ENCODE measurements at regions not wholly inside any gene's neighbourhood (a gene's known extent, or its start where the extent isn't known, plus 50 kb on each side); places are given as distances from the start of the nearest gene placed in this dataset.

DNA sequence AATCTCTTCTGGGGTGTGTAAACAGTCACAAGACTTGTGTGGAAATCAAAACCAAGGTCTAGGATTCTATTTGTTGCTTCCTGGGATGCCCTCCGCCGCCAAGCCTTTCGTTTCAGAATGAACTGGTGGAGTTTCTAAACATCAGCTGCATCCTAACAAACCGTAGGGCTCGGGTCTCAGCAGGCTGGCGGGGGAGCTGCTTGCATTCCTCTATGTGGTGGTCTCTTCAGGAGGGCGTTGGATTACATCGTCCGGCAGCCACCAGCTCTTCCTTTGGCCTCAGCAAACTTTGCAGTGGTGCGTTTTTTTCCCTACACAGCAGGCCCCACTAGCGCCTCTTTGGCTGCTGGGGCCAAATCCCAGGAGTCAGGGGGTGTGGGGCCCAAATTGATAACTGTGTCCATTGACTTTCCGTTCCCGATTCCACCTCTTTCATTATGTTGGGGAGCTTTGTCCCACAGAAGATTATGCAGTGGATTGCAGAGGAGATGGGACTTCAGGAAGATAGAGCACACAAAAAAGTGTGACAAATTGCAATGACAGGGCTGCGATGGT lies 390.0 kb upstream of the NR2F2 start:
- H3K27me3 Mint-ChIP-seq (ENCODE audit: low read depth) = peaks cover 7% of the 10 kb centered on the region; the same call in 1 of the 2 replicates
- ATAC-seq (peak; percentile 82), DNase-seq (ENCODE audit: low spot score) (peak; percentile 28)
- peaks cover 13% of the 10 kb centered on the region for H3K9me3 Mint-ChIP-seq
- ChIA-PET CTCF (no interaction called here), POLR2A (no interaction called here)
- TF ChIP-seq HMGA2 (CRISPR knock-in tag; IDR thresholded peaks at IDR 0.05) (no peak), NFYB (CRISPR knock-in tag; conservative IDR thresholded peaks at IDR 0.05; ENCODE audit: low read depth) (no peak), SP1 (CRISPR knock-in tag; conservative IDR thresholded peaks at IDR 0.05) (no peak), CREM (CRISPR knock-in tag; IDR thresholded peaks at IDR 0.05) (no peak), JUN (CRISPR knock-in tag; IDR thresholded peaks at IDR 0.05) (no peak), FOXK1 (CRISPR knock-in tag; IDR thresholded peaks at IDR 0.05) (no peak), MYBL2 (CRISPR knock-in tag; IDR thresholded peaks at IDR 0.05) (no peak), ATF1 (CRISPR knock-in tag; IDR thresholded peaks at IDR 0.05) (no peak), FOXP1 (CRISPR knock-in tag; IDR thresholded peaks at IDR 0.05; ENCODE audit: borderline replicate concordance) (no peak), MXD4 (CRISPR knock-in tag; IDR thresholded peaks at IDR 0.05; ENCODE audit: borderline replicate concordance) (no peak)
- TF ChIP-seq, protein P1, sequence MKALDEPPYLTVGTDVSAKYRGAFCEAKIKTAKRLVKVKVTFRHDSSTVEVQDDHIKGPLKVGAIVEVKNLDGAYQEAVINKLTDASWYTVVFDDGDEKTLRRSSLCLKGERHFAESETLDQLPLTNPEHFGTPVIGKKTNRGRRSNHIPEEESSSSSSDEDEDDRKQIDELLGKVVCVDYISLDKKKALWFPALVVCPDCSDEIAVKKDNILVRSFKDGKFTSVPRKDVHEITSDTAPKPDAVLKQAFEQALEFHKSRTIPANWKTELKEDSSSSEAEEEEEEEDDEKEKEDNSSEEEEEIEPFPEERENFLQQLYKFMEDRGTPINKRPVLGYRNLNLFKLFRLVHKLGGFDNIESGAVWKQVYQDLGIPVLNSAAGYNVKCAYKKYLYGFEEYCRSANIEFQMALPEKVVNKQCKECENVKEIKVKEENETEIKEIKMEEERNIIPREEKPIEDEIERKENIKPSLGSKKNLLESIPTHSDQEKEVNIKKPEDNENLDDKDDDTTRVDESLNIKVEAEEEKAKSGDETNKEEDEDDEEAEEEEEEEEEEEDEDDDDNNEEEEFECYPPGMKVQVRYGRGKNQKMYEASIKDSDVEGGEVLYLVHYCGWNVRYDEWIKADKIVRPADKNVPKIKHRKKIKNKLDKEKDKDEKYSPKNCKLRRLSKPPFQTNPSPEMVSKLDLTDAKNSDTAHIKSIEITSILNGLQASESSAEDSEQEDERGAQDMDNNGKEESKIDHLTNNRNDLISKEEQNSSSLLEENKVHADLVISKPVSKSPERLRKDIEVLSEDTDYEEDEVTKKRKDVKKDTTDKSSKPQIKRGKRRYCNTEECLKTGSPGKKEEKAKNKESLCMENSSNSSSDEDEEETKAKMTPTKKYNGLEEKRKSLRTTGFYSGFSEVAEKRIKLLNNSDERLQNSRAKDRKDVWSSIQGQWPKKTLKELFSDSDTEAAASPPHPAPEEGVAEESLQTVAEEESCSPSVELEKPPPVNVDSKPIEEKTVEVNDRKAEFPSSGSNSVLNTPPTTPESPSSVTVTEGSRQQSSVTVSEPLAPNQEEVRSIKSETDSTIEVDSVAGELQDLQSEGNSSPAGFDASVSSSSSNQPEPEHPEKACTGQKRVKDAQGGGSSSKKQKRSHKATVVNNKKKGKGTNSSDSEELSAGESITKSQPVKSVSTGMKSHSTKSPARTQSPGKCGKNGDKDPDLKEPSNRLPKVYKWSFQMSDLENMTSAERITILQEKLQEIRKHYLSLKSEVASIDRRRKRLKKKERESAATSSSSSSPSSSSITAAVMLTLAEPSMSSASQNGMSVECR (CRISPR knock-in tag; IDR thresholded peaks at IDR 0.05; ENCODE audit: borderline replicate concordance) = no peak
- TF ChIP-seq, protein P2, sequence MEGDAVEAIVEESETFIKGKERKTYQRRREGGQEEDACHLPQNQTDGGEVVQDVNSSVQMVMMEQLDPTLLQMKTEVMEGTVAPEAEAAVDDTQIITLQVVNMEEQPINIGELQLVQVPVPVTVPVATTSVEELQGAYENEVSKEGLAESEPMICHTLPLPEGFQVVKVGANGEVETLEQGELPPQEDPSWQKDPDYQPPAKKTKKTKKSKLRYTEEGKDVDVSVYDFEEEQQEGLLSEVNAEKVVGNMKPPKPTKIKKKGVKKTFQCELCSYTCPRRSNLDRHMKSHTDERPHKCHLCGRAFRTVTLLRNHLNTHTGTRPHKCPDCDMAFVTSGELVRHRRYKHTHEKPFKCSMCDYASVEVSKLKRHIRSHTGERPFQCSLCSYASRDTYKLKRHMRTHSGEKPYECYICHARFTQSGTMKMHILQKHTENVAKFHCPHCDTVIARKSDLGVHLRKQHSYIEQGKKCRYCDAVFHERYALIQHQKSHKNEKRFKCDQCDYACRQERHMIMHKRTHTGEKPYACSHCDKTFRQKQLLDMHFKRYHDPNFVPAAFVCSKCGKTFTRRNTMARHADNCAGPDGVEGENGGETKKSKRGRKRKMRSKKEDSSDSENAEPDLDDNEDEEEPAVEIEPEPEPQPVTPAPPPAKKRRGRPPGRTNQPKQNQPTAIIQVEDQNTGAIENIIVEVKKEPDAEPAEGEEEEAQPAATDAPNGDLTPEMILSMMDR (IDR thresholded peaks at IDR 0.05) = no peak
- peaks cover 17% of the 10 kb centered on the region for H3K4me1 Mint-ChIP-seq
- no peaks in the 10 kb centered on the region for H3K36me3 Mint-ChIP-seq
- no peak overlapping the region for H3K27ac Mint-ChIP-seq
- H3K4me3 Mint-ChIP-seq = no peak overlapping the region

DNA sequence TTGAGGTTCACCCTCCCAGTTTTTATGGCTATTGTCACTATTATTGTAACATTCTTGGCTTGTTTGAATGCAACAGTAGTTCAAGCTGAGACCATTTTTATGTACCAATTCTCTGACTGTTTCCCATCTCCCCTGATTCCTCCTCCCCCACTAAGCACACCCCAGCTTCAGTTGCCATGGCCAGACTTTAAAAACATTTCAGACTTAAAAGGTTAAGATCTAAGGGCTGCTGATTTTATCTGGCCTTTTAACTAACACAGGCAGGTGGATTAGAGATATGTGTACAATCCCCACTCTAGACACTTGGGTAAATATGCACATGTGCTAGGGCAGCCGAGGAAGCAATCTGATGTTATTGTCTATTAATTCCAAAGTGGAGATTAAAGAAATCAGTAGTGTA lies 386.3 kb upstream of the NR2F2 start:
- ATAC-seq = no peak
- no peaks in the 10 kb centered on the region for H3K36me3 Mint-ChIP-seq
- peaks cover 13% of the 10 kb centered on the region for H3K9me3 Mint-ChIP-seq
- TF ChIP-seq, protein P3, sequence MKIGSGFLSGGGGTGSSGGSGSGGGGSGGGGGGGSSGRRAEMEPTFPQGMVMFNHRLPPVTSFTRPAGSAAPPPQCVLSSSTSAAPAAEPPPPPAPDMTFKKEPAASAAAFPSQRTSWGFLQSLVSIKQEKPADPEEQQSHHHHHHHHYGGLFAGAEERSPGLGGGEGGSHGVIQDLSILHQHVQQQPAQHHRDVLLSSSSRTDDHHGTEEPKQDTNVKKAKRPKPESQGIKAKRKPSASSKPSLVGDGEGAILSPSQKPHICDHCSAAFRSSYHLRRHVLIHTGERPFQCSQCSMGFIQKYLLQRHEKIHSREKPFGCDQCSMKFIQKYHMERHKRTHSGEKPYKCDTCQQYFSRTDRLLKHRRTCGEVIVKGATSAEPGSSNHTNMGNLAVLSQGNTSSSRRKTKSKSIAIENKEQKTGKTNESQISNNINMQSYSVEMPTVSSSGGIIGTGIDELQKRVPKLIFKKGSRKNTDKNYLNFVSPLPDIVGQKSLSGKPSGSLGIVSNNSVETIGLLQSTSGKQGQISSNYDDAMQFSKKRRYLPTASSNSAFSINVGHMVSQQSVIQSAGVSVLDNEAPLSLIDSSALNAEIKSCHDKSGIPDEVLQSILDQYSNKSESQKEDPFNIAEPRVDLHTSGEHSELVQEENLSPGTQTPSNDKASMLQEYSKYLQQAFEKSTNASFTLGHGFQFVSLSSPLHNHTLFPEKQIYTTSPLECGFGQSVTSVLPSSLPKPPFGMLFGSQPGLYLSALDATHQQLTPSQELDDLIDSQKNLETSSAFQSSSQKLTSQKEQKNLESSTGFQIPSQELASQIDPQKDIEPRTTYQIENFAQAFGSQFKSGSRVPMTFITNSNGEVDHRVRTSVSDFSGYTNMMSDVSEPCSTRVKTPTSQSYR (CRISPR knock-in tag; IDR thresholded peaks at IDR 0.05) = no peak
- TF ChIP-seq, protein P4, sequence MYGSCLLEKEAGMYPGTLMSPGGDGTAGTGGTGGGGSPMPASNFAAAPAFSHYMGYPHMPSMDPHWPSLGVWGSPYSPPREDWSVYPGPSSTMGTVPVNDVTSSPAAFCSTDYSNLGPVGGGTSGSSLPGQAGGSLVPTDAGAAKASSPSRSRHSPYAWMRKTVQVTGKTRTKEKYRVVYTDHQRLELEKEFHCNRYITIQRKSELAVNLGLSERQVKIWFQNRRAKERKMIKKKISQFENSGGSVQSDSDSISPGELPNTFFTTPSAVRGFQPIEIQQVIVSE (CRISPR knock-in tag; IDR thresholded peaks at IDR 0.05; ENCODE audit: borderline replicate concordance) = no peak
- no peak for TF ChIP-seq SP1 (CRISPR knock-in tag; conservative IDR thresholded peaks at IDR 0.05)
- TF ChIP-seq, protein P5, sequence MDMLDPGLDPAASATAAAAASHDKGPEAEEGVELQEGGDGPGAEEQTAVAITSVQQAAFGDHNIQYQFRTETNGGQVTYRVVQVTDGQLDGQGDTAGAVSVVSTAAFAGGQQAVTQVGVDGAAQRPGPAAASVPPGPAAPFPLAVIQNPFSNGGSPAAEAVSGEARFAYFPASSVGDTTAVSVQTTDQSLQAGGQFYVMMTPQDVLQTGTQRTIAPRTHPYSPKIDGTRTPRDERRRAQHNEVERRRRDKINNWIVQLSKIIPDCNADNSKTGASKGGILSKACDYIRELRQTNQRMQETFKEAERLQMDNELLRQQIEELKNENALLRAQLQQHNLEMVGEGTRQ (CRISPR knock-in tag; IDR thresholded peaks at IDR 0.05) = no peak
- no peak for TF ChIP-seq FOXJ3 (CRISPR knock-in tag; IDR thresholded peaks at IDR 0.05; ENCODE audit: borderline replicate concordance)
- no peak for TF ChIP-seq ZNF423 (CRISPR knock-in tag; IDR thresholded peaks at IDR 0.05)
- no peak for TF ChIP-seq NR2C2 (CRISPR knock-in tag; IDR thresholded peaks at IDR 0.05)
- TF ChIP-seq, protein P1 (CRISPR knock-in tag; IDR thresholded peaks at IDR 0.05; ENCODE audit: borderline replicate concordance) = no peak
- no peak for TF ChIP-seq NFYB (CRISPR knock-in tag; conservative IDR thresholded peaks at IDR 0.05; ENCODE audit: low read depth)
- CTCF ChIA-PET = no interaction called here
- POLR2A ChIA-PET = no interaction called here
- DNase-seq (ENCODE audit: low spot score) = no peak
- H3K4me3 Mint-ChIP-seq = no peak overlapping the region
- peaks cover 17% of the 10 kb centered on the region for H3K4me1 Mint-ChIP-seq
- no peak overlapping the region for H3K27ac Mint-ChIP-seq
- H3K27me3 Mint-ChIP-seq (ENCODE audit: low read depth) = no peaks in the 10 kb centered on the region
